Smooth muscle cell (in vitro differentiated cells): ENCODE measurements at regions not wholly inside any gene's neighbourhood (a gene's known extent, or its start where the extent isn't known, plus 50 kb on each side); places are given as distances from the start of the nearest gene placed in this dataset.
A peak's percentile ranks its signal among the peaks of the same experiment; 100 is the strongest.

Experiments used
- DNase-seq: peaks from one replicate; lab custom pipeline; 2025; ENCODE audit not compliant: unreplicated experiment; lab: John Stamatoyannopoulos, UW
- H2AFZ ChIP-seq: fragments of 200-600 bp; sonication (generic); 2 replicates; pipeline ENCODE4 v1.6.0; 2016; ENCODE audit warnings: antibody characterized with exemption, low read depth, mild to moderate bottlenecking
- H3F3A ChIP-seq: fragments of 200-600 bp; sonication (generic); 2 replicates; pipeline ENCODE4 v1.6.0; 2017; ENCODE audit warnings: antibody characterized with exemption, low read depth
- H3K27ac ChIP-seq: fragments of 200-600 bp; sonication (generic); 2 replicates; pipeline ENCODE4 v1.5.1; 2016; ENCODE audit warnings: low read depth, mild to moderate bottlenecking
- H3K27me3 ChIP-seq: fragments of 200-600 bp; sonication (generic); 2 replicates; pipeline ENCODE4 v1.6.1; 2016; ENCODE audit warnings: low read depth, mild to moderate bottlenecking
- H3K36me3 ChIP-seq: fragments of 200-600 bp; sonication (generic); 2 replicates; pipeline ENCODE4 v1.5.1; 2016; ENCODE audit warnings: low read depth
- H3K4me1 ChIP-seq: fragments of 200-600 bp; sonication (generic); 2 replicates; pipeline ENCODE4 v1.5.1; 2016; ENCODE audit warnings: low read depth
- H3K4me2 ChIP-seq: fragments of 200-600 bp; sonication (generic); 2 replicates; pipeline ENCODE4 v1.6.0; 2016; ENCODE audit warnings: mild to moderate bottlenecking
- H3K4me3 ChIP-seq: fragments of 200-600 bp; sonication (generic); 2 replicates; pipeline ENCODE4 v1.5.1; 2016; ENCODE audit warnings: mild to moderate bottlenecking
- H3K79me2 ChIP-seq: fragments of 200-600 bp; sonication (generic); 2 replicates; pipeline ENCODE4 v1.6.0; 2016; ENCODE audit warnings: low read depth, mild to moderate bottlenecking
- H3K9ac ChIP-seq: fragments of 200-600 bp; sonication (generic); 2 replicates; pipeline ENCODE4 v1.6.0; 2016; ENCODE audit warnings: low read depth
- H3K9me3 ChIP-seq: fragments of 200-600 bp; sonication (generic); replicated peaks from 2 replicates; pipeline ENCODE4 v1.5.1; 2016; ENCODE audit warnings: low read depth
- H4K20me1 ChIP-seq: fragments of 200-600 bp; sonication (generic); 2 replicates; pipeline ENCODE4 v1.6.0; 2016; ENCODE audit warnings: low read depth
- WGBS: methylation state at CpG from one replicate; pipeline ENCODE4 v1.1.7; 2016; ENCODE audit warnings: low lambda C conversion rate; 5-methylcytosine and 5-hydroxymethylcytosine counted together
- TF ChIP-seq, protein P1 (sequence below): fragments of 200-600 bp; sonication (generic); IDR thresholded peaks from 2 replicates; pipeline ENCODE4 v1.5.1; 2017; ENCODE audit warnings: borderline replicate concordance, mild to moderate bottlenecking, antibody characterized with exemption; ENCODE audit not compliant: insufficient read depth, poor library complexity, severe bottlenecking

GRCh38 chr2:147644491-147644890 is 200.3 kb upstream of the ACVR2A start:
- no peak overlapping the region for H3K9ac ChIP-seq
- H3K79me2 ChIP-seq: no peaks in the 10 kb centered on the region
- DNase-seq: no peak
- TF ChIP-seq, protein P1, sequence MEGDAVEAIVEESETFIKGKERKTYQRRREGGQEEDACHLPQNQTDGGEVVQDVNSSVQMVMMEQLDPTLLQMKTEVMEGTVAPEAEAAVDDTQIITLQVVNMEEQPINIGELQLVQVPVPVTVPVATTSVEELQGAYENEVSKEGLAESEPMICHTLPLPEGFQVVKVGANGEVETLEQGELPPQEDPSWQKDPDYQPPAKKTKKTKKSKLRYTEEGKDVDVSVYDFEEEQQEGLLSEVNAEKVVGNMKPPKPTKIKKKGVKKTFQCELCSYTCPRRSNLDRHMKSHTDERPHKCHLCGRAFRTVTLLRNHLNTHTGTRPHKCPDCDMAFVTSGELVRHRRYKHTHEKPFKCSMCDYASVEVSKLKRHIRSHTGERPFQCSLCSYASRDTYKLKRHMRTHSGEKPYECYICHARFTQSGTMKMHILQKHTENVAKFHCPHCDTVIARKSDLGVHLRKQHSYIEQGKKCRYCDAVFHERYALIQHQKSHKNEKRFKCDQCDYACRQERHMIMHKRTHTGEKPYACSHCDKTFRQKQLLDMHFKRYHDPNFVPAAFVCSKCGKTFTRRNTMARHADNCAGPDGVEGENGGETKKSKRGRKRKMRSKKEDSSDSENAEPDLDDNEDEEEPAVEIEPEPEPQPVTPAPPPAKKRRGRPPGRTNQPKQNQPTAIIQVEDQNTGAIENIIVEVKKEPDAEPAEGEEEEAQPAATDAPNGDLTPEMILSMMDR: no peak
- H3K27ac ChIP-seq: no peak overlapping the region
- peaks cover 45% of the 10 kb centered on the region for H3K4me1 ChIP-seq
- H3K4me2 ChIP-seq: peak overlapping the region; percentile 24
- H3K36me3 ChIP-seq: no peaks in the 10 kb centered on the region
- WGBS: 54% methylated on average over 4 of the region's 4 CpGs
- H3K9me3 ChIP-seq: no peaks in the 10 kb centered on the region
- no peaks in the 10 kb centered on the region for H3F3A ChIP-seq
- peak overlapping the region; percentile 67 for H2AFZ ChIP-seq
- H4K20me1 ChIP-seq: no peaks in the 10 kb centered on the region
- H3K4me3 ChIP-seq: no peak overlapping the region
- H3K27me3 ChIP-seq: no peaks in the 10 kb centered on the region

DNA sequence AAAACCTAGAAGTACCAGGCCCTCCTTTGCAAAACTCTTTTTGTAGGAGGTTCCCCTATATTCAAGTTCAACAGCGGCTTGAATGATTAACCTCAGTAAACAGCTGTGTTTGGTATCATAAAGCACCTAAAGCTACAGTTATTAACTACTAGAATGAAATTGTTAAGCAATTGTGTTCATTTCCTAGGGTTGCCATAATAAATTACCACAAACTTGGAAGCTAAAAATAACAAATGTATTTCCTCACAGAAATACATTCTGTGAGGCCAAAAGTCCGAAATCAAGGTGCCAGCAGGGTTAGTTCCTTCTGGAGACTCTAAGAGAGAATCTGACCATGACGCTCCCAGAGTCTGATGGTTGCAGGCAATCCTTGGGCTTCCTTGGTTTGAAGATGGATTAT is 202.1 kb upstream of the ACVR2A start:
- no peak overlapping the region for H2AFZ ChIP-seq
- H3K4me2 ChIP-seq: no peak overlapping the region
- no peak overlapping the region for H3K27ac ChIP-seq
- WGBS: 98% methylated on average over 3 of the region's 3 CpGs
- H3F3A ChIP-seq: no peaks in the 10 kb centered on the region
- H3K27me3 ChIP-seq: no peaks in the 10 kb centered on the region
- H3K9me3 ChIP-seq: no peaks in the 10 kb centered on the region
- H3K79me2 ChIP-seq: no peaks in the 10 kb centered on the region
- H3K9ac ChIP-seq: no peak overlapping the region
- peaks cover 28% of the 10 kb centered on the region for H3K4me1 ChIP-seq
- no peaks in the 10 kb centered on the region for H3K36me3 ChIP-seq
- TF ChIP-seq, protein P1: no peak
- no peak for DNase-seq
- H3K4me3 ChIP-seq: no peak overlapping the region
- H4K20me1 ChIP-seq: no peaks in the 10 kb centered on the region

DNA sequence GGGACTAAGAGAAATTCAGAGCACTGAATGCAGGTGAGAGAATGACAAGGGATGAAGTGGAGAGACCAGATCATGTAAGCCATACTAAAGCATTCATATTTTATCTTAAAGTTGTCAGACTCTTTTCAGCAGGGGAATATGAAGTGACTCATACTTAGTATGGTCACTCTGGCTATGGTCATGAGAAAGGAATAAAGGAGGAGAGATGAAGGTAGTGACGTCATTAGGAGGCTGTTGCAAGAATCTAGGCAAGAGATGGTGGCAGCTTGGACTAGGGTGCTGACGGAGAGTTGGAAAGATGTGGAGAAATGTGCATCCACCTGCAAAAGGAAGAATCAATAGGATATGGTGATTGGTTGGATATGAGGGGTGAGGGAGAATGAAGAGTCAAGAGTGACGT is 203.2 kb upstream of the ACVR2A start:
- Histone ChIP-seq H3K4me2 (no peak overlapping the region), H4K20me1 (no peaks in the 10 kb centered on the region), H3K9me3 (no peaks in the 10 kb centered on the region), H2AFZ (no peak overlapping the region), H3K36me3 (no peaks in the 10 kb centered on the region), H3K9ac (no peak overlapping the region), H3K27me3 (no peaks in the 10 kb centered on the region), H3F3A (peaks cover 3% of the 10 kb centered on the region), H3K4me1 (peaks cover 22% of the 10 kb centered on the region), H3K27ac (no peak overlapping the region), H3K4me3 (no peak overlapping the region), H3K79me2 (no peaks in the 10 kb centered on the region)
- TF ChIP-seq, protein P1: no peak
- WGBS: 89% methylated on average over 3 of the region's 3 CpGs
- DNase-seq: no peak

GRCh38 chr2:147639891-147640290 is 204.9 kb upstream of the ACVR2A start:
- Histone ChIP-seq H2AFZ (no peak overlapping the region), H3K9me3 (no peaks in the 10 kb centered on the region), H3K79me2 (no peaks in the 10 kb centered on the region), H3K4me2 (no peak overlapping the region), H3K4me3 (no peak overlapping the region), H3K27me3 (no peaks in the 10 kb centered on the region), H4K20me1 (no peaks in the 10 kb centered on the region), H3K9ac (no peak overlapping the region), H3K4me1 (peaks cover 15% of the 10 kb centered on the region), H3K36me3 (no peaks in the 10 kb centered on the region), H3K27ac (no peak overlapping the region), H3F3A (peaks cover 3% of the 10 kb centered on the region)
- WGBS: 78% methylated on average over 2 of the region's 2 CpGs
- DNase-seq: no peak
- TF ChIP-seq, protein P1: no peak
